HepG2 (cell line): ENCODE measurements at regions not wholly inside any gene's neighbourhood (a gene's known extent, or its start where the extent isn't known, plus 50 kb on each side); places are given as distances from the start of the nearest gene placed in this dataset.

Experiments
- ATAC-seq: fragments of 200-7000 bp; cut with Tn5 transposase; 3 replicates; pipeline ENCODE4 v1.9.1; 2020; ENCODE audit warnings: mild to moderate bottlenecking, moderate library complexity
- BruUV-seq: library from RNA; stranded (reverse); fragments of 400-500 nt; replicated peaks from 2 replicates; lab custom pipeline; 2021; lab: Mats Ljungman, UMichigan
- CTCF ChIA-PET: fragments of 300-600 bp; formaldehyde crosslinking; extraction: SDS; loops from one replicate; lab custom pipeline; 2021; ENCODE audit warnings: low total read pairs, inconsistent platforms, low intra/inter-chr PET ratio; lab: Yijun Ruan, JAX
- POLR2A ChIA-PET: fragments of 350-600 bp; sonication (Branson Sonifier 250); formaldehyde crosslinking; loops from one replicate; lab custom pipeline; 2020; ENCODE audit warnings: antibody characterized with exemption, inconsistent platforms; lab: Yijun Ruan, JAX
- DNase-seq: peaks from one replicate; pipeline ENCODE4 v3.0.0-alpha.2; 2015; ENCODE audit warnings: low spot score
- FAIRE-seq: peaks from 3 replicates; lab custom pipeline; 2011; peaks lifted over from hg19 to GRCh38; lab: Jason Lieb, UNC
- H2AFZ ChIP-seq: one replicate; pipeline ENCODE4 v1.6.1; 2011; ENCODE audit warnings: low read length, inconsistent platforms
- H3K27ac ChIP-seq: fragments of 300-600 bp; 3 replicates; pipeline ENCODE4 v1.8.0; 2011; ENCODE audit warnings: mixed run types, mild to moderate bottlenecking, mixed read lengths, low read length, inconsistent platforms; ENCODE audit not compliant: insufficient read depth; ENCODE audit errors: extremely low read length
- H3K27me3 ChIP-seq, 2 experiments: fragments of 200-600 bp in 1 of 2; 2 replicates in 1 of 2; 3 replicates in 1 of 2; pipeline versions ENCODE4 v1.6.0 to v1.8.0; 2011; ENCODE audit warnings: low read length in 2 of 2, mild to moderate bottlenecking in 2 of 2, moderate library complexity in 2 of 2, inconsistent platforms in 1 of 2; ENCODE audit not compliant: insufficient read depth in 2 of 2, control insufficient read depth in 1 of 2
- H3K36me3 ChIP-seq, 2 experiments: fragments of 200-600 bp in 1 of 2; replicated peaks in 1 of 2; 2 replicates in 1 of 2; 3 replicates in 1 of 2; pipeline versions ENCODE4 v1.5.1 to v1.8.0; 2011; ENCODE audit warnings: low read length in 2 of 2, inconsistent platforms in 1 of 2; ENCODE audit not compliant: insufficient read depth in 2 of 2, control insufficient read depth in 1 of 2
- H3K4me1 ChIP-seq: 2 replicates; pipeline ENCODE4 v1.5.1; 2012; ENCODE audit warnings: low read length, inconsistent platforms; ENCODE audit not compliant: insufficient read depth
- H3K4me2 ChIP-seq: 2 replicates; pipeline ENCODE4 v1.6.0; 2011; ENCODE audit warnings: low read depth, low read length, inconsistent platforms
- H3K4me3 ChIP-seq, 3 experiments: fragments of 200-600 bp in 1 of 3; sonication (generic), shearing (Covaris generic) in 1 of 3; replicated peaks in 1 of 3; 2 replicates each; pipeline ENCODE4 v1.5.1; 2011 to 2016; ENCODE audit warnings: low read length in 3 of 3, inconsistent platforms in 2 of 3, low read depth in 2 of 3, mild to moderate bottlenecking in 2 of 3, control low read depth in 1 of 3, mixed read lengths in 1 of 3; ENCODE audit not compliant: insufficient read depth in 1 of 3
- H3K79me2 ChIP-seq: one replicate; pipeline ENCODE4 v1.6.1; 2011; ENCODE audit warnings: low read length, inconsistent platforms; ENCODE audit not compliant: insufficient read depth
- H3K9ac ChIP-seq: 2 replicates; pipeline ENCODE4 v1.6.0; 2011; ENCODE audit warnings: mild to moderate bottlenecking, low read depth, low read length, inconsistent platforms; ENCODE audit not compliant: insufficient read depth
- H3K9me3 ChIP-seq: 2 replicates; pipeline ENCODE4 v1.5.1; 2012; ENCODE audit warnings: mild to moderate bottlenecking, low read length
- H4K20me1 ChIP-seq: 2 replicates; pipeline ENCODE4 v1.6.0; 2011; ENCODE audit warnings: inconsistent platforms, mild to moderate bottlenecking, low read length, moderate library complexity; ENCODE audit not compliant: insufficient read depth
- ATF7 ChIP-seq, 2 experiments: fragments of 450-650 bp in 1 of 2; sonication (generic) in 1 of 2; formaldehyde crosslinking in 1 of 2; IDR thresholded peaks; 2 replicates each; pipeline versions ENCODE4 v1.4.0 to v1.6.1; 2016 to 2020; ENCODE audit warnings: antibody characterized with exemption in 1 of 2, mild to moderate bottlenecking in 1 of 2, missing genetic modification reagents in 1 of 2
- SP4 ChIP-seq: sonication (generic); formaldehyde crosslinking; IDR thresholded peaks from 2 replicates; pipeline ENCODE4 v1.8.1; 2023; ENCODE audit warnings: mild to moderate bottlenecking, missing genetic modification reagents
- ZNF431 ChIP-seq: sonication (generic); formaldehyde crosslinking; IDR thresholded peaks from 2 replicates; pipeline ENCODE4 v1.9.0; 2022; ENCODE audit warnings: missing genetic modification reagents, low read depth, mild to moderate bottlenecking, borderline replicate concordance
- WGBS: methylation state at CpG from one replicate; pipeline ENCODE4 v1.1.6; 2017; ENCODE audit warnings: low lambda C conversion rate; 5-methylcytosine and 5-hydroxymethylcytosine counted together
- in situ Hi-C: cut with HindIII; loops from 2 replicates; pipeline ENCODE4 v1.10.0; 2017; ENCODE audit warnings: low pct_unique_long_range_greater_than_20kb; ENCODE audit not compliant: extremely low pct_ligation_motif_present
- intact Hi-C: fragments of 100-400 bp; cut with micrococcal nuclease; formaldehyde crosslinking; loops from one replicate; pipeline ENCODE4 v1.10.0; 2022; ENCODE audit not compliant: unreplicated experiment

DNA sequence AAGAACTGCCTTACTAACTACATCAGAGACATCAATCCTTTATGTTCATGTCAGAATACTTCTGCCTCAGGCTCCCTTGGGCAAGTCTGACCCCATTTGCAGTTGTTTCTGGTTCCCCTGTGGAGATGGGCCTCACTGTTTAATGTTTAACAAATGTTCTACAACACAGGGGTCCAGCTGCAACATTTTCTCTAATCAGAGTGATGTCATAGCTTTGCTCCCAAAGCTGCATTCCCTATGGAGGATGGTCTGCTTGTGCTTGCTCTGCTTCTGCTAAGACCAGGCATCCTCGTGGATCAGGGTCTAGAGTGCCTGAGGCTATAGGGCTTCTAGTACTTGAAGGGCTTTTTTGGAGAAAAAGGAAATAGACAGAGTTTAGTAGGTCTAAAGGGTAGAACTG is 1071.2 kb downstream of the TTLL7 start:
- Histone ChIP-seq H3K79me2 (no peaks in the 10 kb centered on the region), H3K27ac (no peak overlapping the region), H3K4me2 (no peak overlapping the region), H3K36me3 (no peaks in the 10 kb centered on the region), H3K4me3 (no peak overlapping the region), H3K4me1 (no peaks in the 10 kb centered on the region), H2AFZ (no peak overlapping the region), H3K9ac (no peak overlapping the region), H3K9me3 (peaks cover 83% of the 10 kb centered on the region), H4K20me1 (no peaks in the 10 kb centered on the region), H3K27me3 (no peaks in the 10 kb centered on the region)
- 0% methylated on average over 1 of the region's 1 CpG for WGBS
- no TSS peak for BruUV-seq
- TF ChIP-seq ATF7 (IDR thresholded peaks at IDR 0.05) (0 out of 2 replicates have a peak, but pooled peaks have one; percentile 4), ATF7 (CRISPR knock-in tag; IDR thresholded peaks at IDR 0.05) (no peak), SP4 (CRISPR knock-in tag) (no peak)
- CTCF ChIA-PET, result no interaction called here
- ATAC-seq (no peak), FAIRE-seq (no peak), DNase-seq (no peak)
- intact Hi-C loops (no loop called here), in situ Hi-C loops (no loop called here)
- POLR2A ChIA-PET, result no interaction called here

- no TSS peak for BruUV-seq
- Histone ChIP-seq H3K4me3 (no peak overlapping the region), H4K20me1 (no peaks in the 10 kb centered on the region), H3K36me3 (no peaks in the 10 kb centered on the region), H3K4me2 (no peak overlapping the region), H3K27me3 (no peaks in the 10 kb centered on the region), H3K9ac (no peak overlapping the region), H2AFZ (no peak overlapping the region), H3K9me3 (peaks cover 87% of the 10 kb centered on the region), H3K79me2 (no peaks in the 10 kb centered on the region), H3K27ac (no peak overlapping the region), H3K4me1 (no peaks in the 10 kb centered on the region)
- no peak for DNase-seq
- ChIA-PET CTCF (no interaction called here), POLR2A (no interaction called here)
- WGBS, result 1% methylated on average over 2 of the region's 2 CpGs
- TF ChIP-seq ZNF431 (CRISPR knock-in tag), result no peak
- no peak for FAIRE-seq
- ATAC-seq, result no peak
- intact Hi-C loops, result no loop called here
- in situ Hi-C loops, result no loop called here
Measured at GRCh38 chr1:82924666-82925065, 1074.3 kb downstream of the TTLL7 start.
